UCSD-AML1 (cell line): ENCODE measurements at regions not wholly inside any gene's neighbourhood (a gene's known extent, or its start where the extent isn't known, plus 50 kb on each side); places are given as distances from the start of the nearest gene placed in this dataset.

ENCODE experiments used
- DNase-seq: peaks from one replicate; lab custom pipeline; 2025; ENCODE audit not compliant: unreplicated experiment; lab: John Stamatoyannopoulos, UW

DNA sequence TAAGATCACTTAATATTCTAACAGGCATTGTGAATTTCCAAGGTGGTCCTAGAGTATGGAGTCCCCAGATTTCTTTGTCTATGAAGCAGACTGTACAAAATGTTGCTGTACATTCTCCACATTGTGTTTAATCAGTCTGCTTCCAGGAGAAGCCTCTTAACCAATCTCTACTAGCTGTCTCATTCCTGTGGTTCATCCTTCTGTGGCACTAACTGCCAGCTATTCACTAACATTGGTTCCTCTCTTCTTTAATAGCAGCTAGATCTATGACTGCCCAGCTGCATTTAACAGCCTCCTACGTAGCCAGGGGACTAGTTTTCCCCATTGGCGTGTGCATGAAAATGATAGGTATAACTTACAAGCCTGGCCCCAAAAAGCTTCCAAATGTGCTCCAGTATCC is 395.4 kb downstream of the SAMD5 start:
- no peak for DNase-seq

DNA sequence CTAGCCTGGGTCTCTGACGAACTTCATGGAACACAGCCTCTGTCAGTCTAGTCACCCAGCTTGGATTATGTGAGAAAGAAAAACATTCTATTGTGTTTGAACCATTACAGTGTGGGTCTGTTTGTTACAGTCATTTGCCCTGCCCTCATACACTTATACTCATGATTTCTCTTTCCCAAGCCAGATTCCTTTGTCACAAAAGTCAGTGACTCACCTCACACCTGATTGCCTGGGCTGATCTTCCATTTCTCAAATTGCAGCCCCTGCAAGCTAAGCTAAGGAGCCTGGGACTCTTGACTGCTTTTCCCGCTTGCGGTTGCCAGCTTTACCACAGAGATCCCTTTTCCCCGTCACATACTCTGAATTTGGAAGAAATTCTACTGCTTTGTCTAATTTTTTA is 395.9 kb downstream of the SAMD5 start:
- no peak for DNase-seq

- no peak for DNase-seq
Measured at GRCh38 chr6:147905711-147906110, 397.2 kb downstream of the SAMD5 start.

- no peak for DNase-seq
Measured at GRCh38 chr6:147906361-147906760, 397.9 kb downstream of the SAMD5 start.

DNA sequence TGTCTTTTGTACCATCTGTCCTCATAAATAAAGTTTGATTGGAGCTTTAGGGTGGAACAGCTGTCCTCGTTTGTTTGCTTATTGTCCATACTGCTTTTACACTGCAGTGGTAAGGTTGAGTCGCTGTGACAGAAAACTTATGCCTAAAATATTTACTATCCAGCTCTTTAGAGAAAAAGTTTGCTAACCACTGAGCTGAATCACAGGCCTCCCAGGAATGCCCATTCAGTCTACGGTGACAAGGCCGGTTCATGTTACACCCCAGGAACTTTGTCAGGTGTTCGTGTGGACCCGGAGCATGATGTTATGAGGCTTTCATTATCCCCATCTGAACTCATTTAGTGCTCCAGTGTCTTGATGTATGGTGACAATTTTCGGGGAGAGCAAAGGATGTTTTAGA is 401.1 kb downstream of the SAMD5 start:
- no peak for DNase-seq

DNA sequence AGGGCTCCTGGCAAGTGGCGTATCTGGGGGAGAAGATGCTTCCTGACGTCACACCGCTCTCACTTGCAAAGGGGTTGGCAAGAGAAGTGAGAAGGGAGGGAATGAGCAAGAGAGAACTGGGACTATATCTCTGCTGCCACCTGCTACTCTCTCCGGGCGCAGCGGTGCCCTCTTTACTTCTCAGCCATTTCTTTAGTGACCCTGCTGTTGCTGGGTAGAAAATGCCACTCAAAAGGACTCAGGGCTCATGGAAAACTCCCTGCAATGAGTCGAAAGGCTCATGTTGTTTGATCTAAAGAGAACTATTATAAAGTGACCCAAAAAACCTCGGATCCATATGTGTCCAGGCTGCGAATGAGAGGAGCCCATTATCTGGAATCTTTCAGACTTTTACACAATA is 401.8 kb downstream of the SAMD5 start:
- no peak for DNase-seq

GRCh38 chr6:147911057-147911456 is 402.6 kb downstream of the SAMD5 start:
- DNase-seq: no peak

DNA sequence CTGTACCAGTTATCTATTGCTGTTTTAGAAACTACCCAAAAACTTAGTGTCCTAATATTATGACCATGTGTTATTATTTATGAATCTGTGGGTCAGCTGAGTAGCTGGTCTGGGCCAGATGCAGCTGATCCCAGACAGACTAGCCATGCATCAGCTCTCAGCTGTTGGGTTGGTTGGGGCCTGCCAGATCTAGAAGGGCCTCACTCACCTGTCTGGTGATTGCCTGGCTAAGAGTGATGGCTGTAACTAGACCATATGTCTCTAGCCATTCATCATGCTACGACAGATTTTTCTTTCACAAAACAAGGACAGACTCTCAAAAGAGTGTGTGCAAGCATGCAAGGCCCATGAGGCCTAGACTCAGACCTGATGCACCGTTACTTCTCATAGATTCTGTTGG is 403.2 kb downstream of the SAMD5 start:
- DNase-seq: no peak

DNA sequence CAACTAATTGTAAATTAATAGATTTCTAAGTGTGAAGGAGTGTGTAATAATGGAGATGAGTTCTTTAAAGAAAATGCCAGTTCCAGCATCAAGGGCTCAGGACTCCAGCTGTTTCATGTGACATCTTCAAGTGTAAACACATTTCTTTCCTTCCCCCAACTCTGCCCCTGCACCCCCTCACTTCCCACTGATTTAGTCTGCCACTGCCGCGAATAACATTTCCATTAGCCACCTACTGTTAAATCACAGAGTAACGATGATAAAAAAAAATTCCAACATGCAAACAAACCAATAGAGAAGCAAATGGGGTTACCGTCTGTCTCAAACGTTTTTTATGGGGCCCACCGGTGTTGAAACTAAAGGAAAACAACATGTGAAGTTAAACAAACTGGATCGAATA is 414.3 kb downstream of the SAMD5 start:
- no peak for DNase-seq

GRCh38 chr6:147924598-147924997 is 416.1 kb downstream of the SAMD5 start:
- DNase-seq: no peak

GRCh38 chr6:147925826-147926225 is 416.8 kb upstream of the SASH1 start:
- DNase-seq: no peak

DNA sequence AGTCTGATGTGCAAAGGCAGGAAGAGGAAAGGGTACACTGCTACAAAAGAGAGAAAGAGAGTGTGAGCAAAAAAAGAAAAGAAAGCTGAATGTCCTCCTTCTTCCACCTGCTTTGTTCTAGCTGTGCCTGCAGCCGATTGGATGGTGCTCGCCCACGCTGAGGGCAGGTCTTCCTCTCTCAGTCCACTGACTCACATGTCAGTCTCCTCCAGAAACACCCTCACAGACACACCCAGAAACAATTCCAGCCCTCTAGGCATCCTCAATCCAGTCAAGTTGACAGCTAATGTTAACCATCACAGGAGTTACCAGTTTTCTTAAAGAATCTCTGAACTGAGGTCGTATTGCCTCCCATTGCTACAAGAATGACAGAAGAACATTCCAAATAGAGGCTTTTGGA is 411.9 kb upstream of the SASH1 start:
- DNase-seq: no peak

DNA sequence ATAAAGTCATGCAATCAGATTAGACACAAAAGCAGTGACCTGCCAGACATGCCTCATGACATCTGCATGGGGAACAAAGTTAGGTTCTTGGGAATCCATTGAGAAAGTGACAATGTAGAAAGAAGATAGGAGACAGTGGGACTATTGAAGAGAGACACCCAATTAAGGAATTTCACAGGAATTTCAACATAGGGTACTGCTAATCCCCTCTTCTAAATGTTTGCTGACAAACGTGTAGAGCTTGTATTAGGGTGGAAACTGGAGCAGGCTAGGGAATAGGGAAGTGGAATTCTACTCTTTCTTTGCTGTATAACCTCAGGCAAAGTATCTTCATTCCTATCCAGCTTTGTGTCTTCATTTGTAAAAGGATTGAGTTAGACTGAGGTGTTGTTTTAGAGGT is 409.4 kb upstream of the SASH1 start:
- no peak for DNase-seq

DNA sequence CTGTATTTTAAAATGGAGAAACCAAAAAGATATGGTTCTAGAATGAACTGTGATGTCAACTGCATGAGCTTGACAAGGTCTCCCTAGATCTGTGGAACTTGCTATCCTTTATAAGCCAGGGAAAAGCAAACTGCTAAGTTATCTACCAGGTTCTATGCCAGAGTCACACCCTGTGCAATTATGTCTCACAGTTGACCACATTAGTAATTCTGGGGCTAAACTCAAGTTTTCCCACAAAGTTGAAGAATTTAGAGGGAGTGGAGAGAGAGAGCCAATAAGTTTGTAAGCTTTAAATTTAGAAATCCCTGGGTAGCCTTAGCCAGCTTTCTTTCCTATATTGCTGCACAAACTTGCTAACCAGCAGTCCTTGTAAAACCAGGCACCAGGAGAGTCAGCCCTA is 407.0 kb upstream of the SASH1 start:
- DNase-seq: no peak

DNA sequence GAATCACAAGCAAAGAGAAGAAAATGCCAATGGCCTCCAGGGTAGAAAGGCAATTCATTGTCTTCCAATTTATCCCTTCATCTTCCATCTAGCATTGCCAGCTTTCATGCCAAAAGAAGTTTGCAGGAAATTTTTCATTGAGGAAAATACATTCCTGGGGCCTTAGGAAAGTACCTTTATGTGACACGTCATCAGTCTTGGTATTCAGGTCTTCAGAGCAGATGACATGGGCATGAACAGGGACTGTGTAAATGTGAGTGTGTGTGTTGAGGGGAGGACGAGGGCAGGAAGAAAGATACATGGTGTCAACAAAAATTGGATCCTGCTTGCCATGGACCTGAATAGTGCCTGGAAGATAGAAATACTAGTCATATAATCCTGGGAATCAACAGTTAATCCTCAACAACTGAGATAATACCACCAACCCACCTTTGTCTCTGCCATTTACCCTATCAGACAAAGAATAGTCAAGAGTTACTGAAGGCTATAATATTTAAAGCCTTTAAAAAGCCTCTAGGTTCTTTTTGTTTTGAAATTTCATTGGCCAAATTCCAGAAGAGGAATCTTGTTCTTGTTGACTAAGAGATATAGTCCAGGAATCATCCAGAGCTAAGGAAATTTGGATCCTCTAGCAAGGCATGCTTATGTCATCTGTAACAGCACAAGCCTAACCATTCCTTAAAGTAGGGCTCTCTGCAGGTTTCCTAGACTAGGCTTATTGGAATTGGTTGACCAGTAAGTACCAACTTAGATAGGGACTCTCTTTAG is 405.8 kb upstream of the SASH1 start:
- DNase-seq: no peak

GRCh38 chr6:147941143-147941542 is 401.5 kb upstream of the SASH1 start:
- DNase-seq: no peak

DNA sequence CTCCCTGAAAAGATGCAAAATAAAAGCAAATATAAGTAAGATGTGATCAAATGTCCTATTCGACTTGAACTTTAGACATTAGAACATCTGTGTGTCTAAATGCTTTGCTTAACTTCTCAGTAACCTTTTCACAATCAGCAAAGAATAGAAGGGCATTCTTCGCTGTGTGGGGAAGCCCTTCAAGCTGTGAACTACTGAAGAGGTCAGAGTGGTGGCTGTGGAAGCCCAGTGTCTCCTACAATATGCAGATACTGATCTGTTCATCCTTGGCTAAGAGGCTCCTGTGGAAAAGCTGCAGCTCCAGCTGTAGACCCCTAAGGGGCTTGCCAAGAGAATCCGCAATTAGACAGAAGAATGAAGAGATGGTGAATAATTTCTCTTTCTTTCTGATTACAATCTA is 400.3 kb upstream of the SASH1 start:
- no peak for DNase-seq

DNA sequence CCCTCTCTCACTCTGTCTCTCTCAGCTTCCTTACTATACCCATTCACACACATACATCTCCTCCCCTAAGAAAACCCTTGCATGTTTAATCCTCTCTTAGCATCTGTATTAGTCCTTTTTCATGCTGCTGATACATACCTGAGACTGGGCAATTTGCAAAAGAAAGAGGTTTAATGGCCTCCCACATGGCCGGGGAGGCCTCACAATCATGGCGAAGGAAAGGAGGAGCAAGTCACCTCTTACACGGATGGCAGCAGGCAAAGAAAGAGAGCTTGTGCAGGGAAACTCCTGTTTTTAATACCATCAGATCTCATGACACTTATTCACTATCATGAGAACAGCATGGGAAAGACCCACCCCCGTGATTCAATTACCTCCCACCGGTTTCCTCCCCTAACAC is 398.5 kb upstream of the SASH1 start:
- DNase-seq: no peak

DNA sequence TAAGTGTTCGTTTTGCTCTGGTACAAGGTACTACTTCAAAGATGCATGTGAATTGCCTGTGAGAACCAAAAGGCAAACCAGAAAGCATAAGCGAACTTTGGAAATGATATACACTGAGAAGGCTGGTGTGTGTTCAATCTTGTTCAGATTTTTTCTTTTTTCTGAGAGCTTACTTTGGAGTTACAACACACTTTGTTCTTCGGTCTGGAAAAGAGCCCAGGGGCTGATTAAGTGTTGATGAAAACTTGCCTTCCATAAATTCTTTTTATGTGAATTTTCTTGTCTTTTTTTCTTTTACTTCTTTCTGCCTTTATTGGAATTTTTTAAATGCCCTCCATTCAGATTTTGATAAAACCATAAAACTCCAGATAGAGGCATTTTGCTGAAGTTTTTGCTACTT is 395.1 kb upstream of the SASH1 start:
- DNase-seq: no peak

GRCh38 chr6:147949981-147950622 is 392.5 kb upstream of the SASH1 start:
- no peak for DNase-seq

- no peak for DNase-seq
Measured at GRCh38 chr6:147950623-147950987, 392.0 kb upstream of the SASH1 start.

DNA sequence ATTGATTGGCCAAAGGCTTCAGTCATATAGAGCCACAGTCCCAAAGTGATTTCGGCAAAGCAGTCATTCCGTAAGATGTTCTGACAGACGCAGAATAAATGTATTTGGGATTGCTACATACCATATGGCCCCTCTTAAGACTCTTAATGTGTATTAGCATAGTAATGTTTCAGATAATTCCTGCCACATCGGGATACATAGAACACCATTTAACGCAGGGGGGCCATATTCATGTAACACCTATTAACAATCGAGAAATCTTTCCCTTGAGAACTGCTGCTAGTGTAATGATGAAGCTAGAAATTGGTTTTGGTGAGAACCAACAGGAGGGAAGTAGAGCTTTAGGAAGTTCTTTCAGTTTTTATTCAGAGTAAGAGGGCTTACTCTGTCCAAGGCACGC is 390.9 kb upstream of the SASH1 start:
- no peak for DNase-seq

GRCh38 chr6:147954938-147955337 is 387.7 kb upstream of the SASH1 start:
- no peak for DNase-seq
